Smooth muscle cell (in vitro differentiated cells): ENCODE measurements at regions not wholly inside any gene's neighbourhood (a gene's known extent, or its start where the extent isn't known, plus 50 kb on each side); places are given as distances from the start of the nearest gene placed in this dataset.

ENCODE experiments used
- DNase-seq: peaks from one replicate; lab custom pipeline; 2025; ENCODE audit not compliant: unreplicated experiment; lab: John Stamatoyannopoulos, UW
- H2AFZ ChIP-seq: fragments of 200-600 bp; sonication (generic); 2 replicates; pipeline ENCODE4 v1.6.0; 2016; ENCODE audit warnings: antibody characterized with exemption, low read depth, mild to moderate bottlenecking
- H3F3A ChIP-seq: fragments of 200-600 bp; sonication (generic); 2 replicates; pipeline ENCODE4 v1.6.0; 2017; ENCODE audit warnings: antibody characterized with exemption, low read depth
- H3K27ac ChIP-seq: fragments of 200-600 bp; sonication (generic); 2 replicates; pipeline ENCODE4 v1.5.1; 2016; ENCODE audit warnings: low read depth, mild to moderate bottlenecking
- H3K27me3 ChIP-seq: fragments of 200-600 bp; sonication (generic); 2 replicates; pipeline ENCODE4 v1.6.1; 2016; ENCODE audit warnings: low read depth, mild to moderate bottlenecking
- H3K36me3 ChIP-seq: fragments of 200-600 bp; sonication (generic); 2 replicates; pipeline ENCODE4 v1.5.1; 2016; ENCODE audit warnings: low read depth
- H3K4me1 ChIP-seq: fragments of 200-600 bp; sonication (generic); 2 replicates; pipeline ENCODE4 v1.5.1; 2016; ENCODE audit warnings: low read depth
- H3K4me2 ChIP-seq: fragments of 200-600 bp; sonication (generic); 2 replicates; pipeline ENCODE4 v1.6.0; 2016; ENCODE audit warnings: mild to moderate bottlenecking
- H3K4me3 ChIP-seq: fragments of 200-600 bp; sonication (generic); 2 replicates; pipeline ENCODE4 v1.5.1; 2016; ENCODE audit warnings: mild to moderate bottlenecking
- H3K79me2 ChIP-seq: fragments of 200-600 bp; sonication (generic); 2 replicates; pipeline ENCODE4 v1.6.0; 2016; ENCODE audit warnings: low read depth, mild to moderate bottlenecking
- H3K9ac ChIP-seq: fragments of 200-600 bp; sonication (generic); 2 replicates; pipeline ENCODE4 v1.6.0; 2016; ENCODE audit warnings: low read depth
- H3K9me3 ChIP-seq: fragments of 200-600 bp; sonication (generic); replicated peaks from 2 replicates; pipeline ENCODE4 v1.5.1; 2016; ENCODE audit warnings: low read depth
- H4K20me1 ChIP-seq: fragments of 200-600 bp; sonication (generic); 2 replicates; pipeline ENCODE4 v1.6.0; 2016; ENCODE audit warnings: low read depth
- WGBS: methylation state at CpG from one replicate; pipeline ENCODE4 v1.1.7; 2016; ENCODE audit warnings: low lambda C conversion rate; 5-methylcytosine and 5-hydroxymethylcytosine counted together
- TF ChIP-seq, protein P1 (sequence below): fragments of 200-600 bp; sonication (generic); IDR thresholded peaks from 2 replicates; pipeline ENCODE4 v1.5.1; 2017; ENCODE audit warnings: borderline replicate concordance, mild to moderate bottlenecking, antibody characterized with exemption; ENCODE audit not compliant: insufficient read depth, poor library complexity, severe bottlenecking

DNA sequence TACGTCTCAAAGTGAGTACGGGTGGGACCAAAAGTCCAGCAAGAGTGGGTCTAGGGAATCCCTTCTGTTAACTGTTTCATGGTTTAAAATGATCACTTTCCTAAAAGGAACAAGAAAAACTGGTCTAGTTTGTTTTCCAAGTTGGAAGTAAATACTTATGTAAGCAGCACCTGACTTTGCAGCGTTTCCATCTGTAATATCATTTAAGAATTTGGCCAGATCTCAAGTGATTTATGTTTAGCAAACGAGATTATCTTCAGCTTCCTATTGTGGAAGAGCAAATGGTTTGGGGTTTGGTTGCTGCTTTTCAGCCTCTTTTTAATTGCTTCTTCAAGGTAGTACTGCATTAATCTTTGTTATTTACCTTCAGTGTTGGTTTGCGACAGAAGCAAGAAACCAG is 50.4 kb downstream of the FHIP1A start:
- no peak for DNase-seq
- Histone ChIP-seq H3F3A (no peaks in the 10 kb centered on the region), H4K20me1 (no peaks in the 10 kb centered on the region), H2AFZ (no peak overlapping the region), H3K4me3 (no peak overlapping the region), H3K36me3 (no peaks in the 10 kb centered on the region), H3K27me3 (no peaks in the 10 kb centered on the region), H3K9me3 (no peaks in the 10 kb centered on the region), H3K27ac (no peak overlapping the region), H3K9ac (no peak overlapping the region), H3K4me2 (no peak overlapping the region), H3K4me1 (peaks cover 14% of the 10 kb centered on the region), H3K79me2 (no peaks in the 10 kb centered on the region)
- WGBS = 63% methylated on average over 5 of the region's 5 CpGs
- TF ChIP-seq, protein P1, sequence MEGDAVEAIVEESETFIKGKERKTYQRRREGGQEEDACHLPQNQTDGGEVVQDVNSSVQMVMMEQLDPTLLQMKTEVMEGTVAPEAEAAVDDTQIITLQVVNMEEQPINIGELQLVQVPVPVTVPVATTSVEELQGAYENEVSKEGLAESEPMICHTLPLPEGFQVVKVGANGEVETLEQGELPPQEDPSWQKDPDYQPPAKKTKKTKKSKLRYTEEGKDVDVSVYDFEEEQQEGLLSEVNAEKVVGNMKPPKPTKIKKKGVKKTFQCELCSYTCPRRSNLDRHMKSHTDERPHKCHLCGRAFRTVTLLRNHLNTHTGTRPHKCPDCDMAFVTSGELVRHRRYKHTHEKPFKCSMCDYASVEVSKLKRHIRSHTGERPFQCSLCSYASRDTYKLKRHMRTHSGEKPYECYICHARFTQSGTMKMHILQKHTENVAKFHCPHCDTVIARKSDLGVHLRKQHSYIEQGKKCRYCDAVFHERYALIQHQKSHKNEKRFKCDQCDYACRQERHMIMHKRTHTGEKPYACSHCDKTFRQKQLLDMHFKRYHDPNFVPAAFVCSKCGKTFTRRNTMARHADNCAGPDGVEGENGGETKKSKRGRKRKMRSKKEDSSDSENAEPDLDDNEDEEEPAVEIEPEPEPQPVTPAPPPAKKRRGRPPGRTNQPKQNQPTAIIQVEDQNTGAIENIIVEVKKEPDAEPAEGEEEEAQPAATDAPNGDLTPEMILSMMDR = no peak

DNA sequence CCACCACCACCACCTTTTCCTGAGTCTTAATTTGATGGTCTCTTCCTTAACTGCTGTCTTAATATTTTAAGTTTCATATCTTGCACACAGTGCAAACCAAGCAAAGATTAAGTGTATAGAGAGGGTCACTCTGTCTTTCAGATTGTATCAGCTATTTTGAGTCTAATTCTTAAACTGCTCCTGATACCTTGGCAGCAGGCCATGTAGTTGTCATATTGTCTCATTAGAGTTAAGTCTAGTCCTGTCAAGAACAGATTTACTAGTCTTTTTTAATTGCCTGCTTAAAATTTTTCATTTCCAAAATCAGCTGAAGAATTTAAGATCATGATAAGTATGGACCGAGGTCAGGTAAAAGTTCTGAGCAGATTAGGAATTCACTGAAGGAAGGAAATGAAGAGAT is 51.5 kb downstream of the FHIP1A start:
- no peaks in the 10 kb centered on the region for H3K9me3 ChIP-seq
- H3K4me3 ChIP-seq = no peak overlapping the region
- no peak overlapping the region for H2AFZ ChIP-seq
- 89% methylated on average over 1 of the region's 1 CpG for WGBS
- H4K20me1 ChIP-seq = no peaks in the 10 kb centered on the region
- DNase-seq = no peak
- no peak overlapping the region for H3K9ac ChIP-seq
- H3K4me1 ChIP-seq = peaks cover 11% of the 10 kb centered on the region
- no peak overlapping the region for H3K4me2 ChIP-seq
- no peaks in the 10 kb centered on the region for H3K79me2 ChIP-seq
- no peaks in the 10 kb centered on the region for H3K36me3 ChIP-seq
- no peak overlapping the region for H3K27ac ChIP-seq
- no peaks in the 10 kb centered on the region for H3K27me3 ChIP-seq
- H3F3A ChIP-seq = no peaks in the 10 kb centered on the region
- TF ChIP-seq, protein P1 = no peak

DNA sequence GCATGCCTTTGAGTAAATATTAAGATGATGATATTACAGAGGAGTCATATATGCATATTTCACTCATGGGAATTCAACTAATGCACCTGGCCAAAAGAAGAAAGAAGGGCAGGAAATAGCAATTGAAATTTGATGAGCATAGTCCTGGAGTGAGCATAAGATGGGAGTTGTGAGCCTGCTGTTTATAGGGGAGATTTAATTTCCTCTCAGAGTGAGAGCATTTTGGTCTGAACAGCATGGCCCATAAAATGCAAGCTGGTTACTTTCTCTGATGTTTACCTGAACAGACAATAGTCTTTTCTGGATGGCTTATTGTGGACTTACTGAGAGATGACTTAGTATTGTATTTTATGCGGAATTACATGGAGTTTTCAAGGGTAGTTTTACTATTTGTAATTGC is 53.6 kb downstream of the FHIP1A start:
- H3K36me3 ChIP-seq = no peaks in the 10 kb centered on the region
- H3K79me2 ChIP-seq = no peaks in the 10 kb centered on the region
- H3K9me3 ChIP-seq = no peaks in the 10 kb centered on the region
- H4K20me1 ChIP-seq = no peaks in the 10 kb centered on the region
- no peaks in the 10 kb centered on the region for H3K4me1 ChIP-seq
- H3K4me2 ChIP-seq = no peak overlapping the region
- TF ChIP-seq, protein P1 = no peak
- no peak overlapping the region for H2AFZ ChIP-seq
- H3F3A ChIP-seq = no peaks in the 10 kb centered on the region
- H3K27ac ChIP-seq = no peak overlapping the region
- WGBS = 95% methylated on average over 1 of the region's 1 CpG
- H3K4me3 ChIP-seq = no peak overlapping the region
- no peak for DNase-seq
- no peaks in the 10 kb centered on the region for H3K27me3 ChIP-seq
- H3K9ac ChIP-seq = no peak overlapping the region
